ENCODE measurements at regions not wholly inside any gene's neighbourhood (a gene's known extent, or its start where the extent isn't known, plus 50 kb on each side); places are given as distances from the start of the nearest gene placed in this dataset.

- no peak for DNase-seq (ENCODE audit: low read depth, low spot score)
- TF ChIP-seq POLR2AphosphoS5 (IDR thresholded peaks at IDR 0.05; ENCODE audit: insufficient read depth, low read depth, low read length): no peak
- Histone ChIP-seq H3K4me3 (replicated peaks in 1 of 3; ENCODE audit: insufficient read depth in 1 of 3, low read depth in 1 of 3, low read length in 3 of 3) (no peak overlapping the region), H3K9me3 (replicated peaks; ENCODE audit: control insufficient read depth, insufficient read depth, low read length) (no peaks in the 10 kb centered on the region), H2AFZ (ENCODE audit: low read depth, low read length) (no peak overlapping the region), H3K27me3 (ENCODE audit: control insufficient read depth in 2 of 2, insufficient read depth in 2 of 2, low read length in 2 of 2) (no peaks in the 10 kb centered on the region), H3K4me2 (ENCODE audit: insufficient read depth, low read length) (no peak overlapping the region), H3K27ac (ENCODE audit: insufficient read depth, low read depth, low read length) (no peak overlapping the region), H3K9me1 (replicated peaks; ENCODE audit: control insufficient read depth, extremely low read depth, insufficient read depth, low read length) (no peaks in the 10 kb centered on the region), H3K36me3 (ENCODE audit: control insufficient read depth in 2 of 2, extremely low read depth in 1 of 2, insufficient read depth in 2 of 2, low read length in 2 of 2) (no peaks in the 10 kb centered on the region), H3K4me1 (ENCODE audit: control insufficient read depth, extremely low read depth, insufficient read depth, low read length) (peaks cover 15% of the 10 kb centered on the region), H4K20me1 (replicated peaks; ENCODE audit: control insufficient read depth, extremely low read depth, insufficient read depth, low read length) (no peaks in the 10 kb centered on the region), H3K79me2 (ENCODE audit: control insufficient read depth, insufficient read depth, low read length) (no peaks in the 10 kb centered on the region), H3K9ac (replicated peaks; ENCODE audit: extremely low read depth, insufficient read depth, low read length) (no peak overlapping the region)
- no peak for FAIRE-seq
- ChIA-PET POLR2A (no interaction called here), CTCF (no interaction called here)
- no TSS peak for BruUV-seq (replicated peaks)
- dilution Hi-C loops (cut with MboI; ENCODE audit: extremely low pct_ligation_motif_present, low sequenced_read_pairs) (no loop called here), intact Hi-C loops (cut with micrococcal nuclease) (no loop called here)
These were observed 116.3 kb upstream of the TCF21 start for GRCh38 chr6:133772567-133772966.

GRCh38 chr6:133773776-133774175 lies 115.1 kb upstream of the TCF21 start:
- H3K79me2 ChIP-seq (ENCODE audit: control insufficient read depth, insufficient read depth, low read length): no peaks in the 10 kb centered on the region
- CTCF ChIA-PET: interaction anchor here (1.0 kb wide), 1 partner anchor 12 kb away, joined by 3 read pairs; no protein-coding TSS in a partner anchor
- H3K4me1 ChIP-seq (ENCODE audit: control insufficient read depth, extremely low read depth, insufficient read depth, low read length): peaks cover 13% of the 10 kb centered on the region
- dilution Hi-C loops (cut with MboI; ENCODE audit: extremely low pct_ligation_motif_present, low sequenced_read_pairs): no loop called here
- H3K9me3 ChIP-seq (replicated peaks; ENCODE audit: control insufficient read depth, insufficient read depth, low read length): no peaks in the 10 kb centered on the region
- POLR2A ChIA-PET: no interaction called here
- TF ChIP-seq POLR2A (IDR thresholded peaks at IDR 0.05; ENCODE audit: low read depth, low read length): no peak
- no peak for TF ChIP-seq GATA2 (IDR thresholded peaks at IDR 0.05; ENCODE audit: insufficient read depth, insufficient read length, low read depth, low read length)
- no peak for TF ChIP-seq POLR2AphosphoS5 (IDR thresholded peaks at IDR 0.05; ENCODE audit: insufficient read depth, low read depth, low read length)
- no peak for TF ChIP-seq FOS (IDR thresholded peaks at IDR 0.05; ENCODE audit: borderline replicate concordance, insufficient read depth, low read length)
- DNase-seq (ENCODE audit: low read depth, low spot score): no peak
- H3K4me2 ChIP-seq (ENCODE audit: insufficient read depth, low read length): no peak overlapping the region
- peak overlapping the region; percentile 69 for H2AFZ ChIP-seq (ENCODE audit: low read depth, low read length)
- intact Hi-C loops (cut with micrococcal nuclease): no loop called here
- no TSS peak for BruUV-seq (replicated peaks)
- peak overlapping the region; percentile 61 for H3K27ac ChIP-seq (ENCODE audit: insufficient read depth, low read depth, low read length)
- H4K20me1 ChIP-seq (replicated peaks; ENCODE audit: control insufficient read depth, extremely low read depth, insufficient read depth, low read length): no peaks in the 10 kb centered on the region
- H3K27me3 ChIP-seq (ENCODE audit: control insufficient read depth in 2 of 2, insufficient read depth in 2 of 2, low read length in 2 of 2): no peaks in the 10 kb centered on the region
- H3K9ac ChIP-seq (replicated peaks; ENCODE audit: extremely low read depth, insufficient read depth, low read length): no peak overlapping the region
- no peaks in the 10 kb centered on the region for H3K9me1 ChIP-seq (replicated peaks; ENCODE audit: control insufficient read depth, extremely low read depth, insufficient read depth, low read length)
- no peaks in the 10 kb centered on the region for H3K36me3 ChIP-seq (ENCODE audit: control insufficient read depth in 2 of 2, extremely low read depth in 1 of 2, insufficient read depth in 2 of 2, low read length in 2 of 2)
- H3K4me3 ChIP-seq (replicated peaks in 1 of 3; ENCODE audit: insufficient read depth in 1 of 3, low read depth in 1 of 3, low read length in 3 of 3): no peak overlapping the region
- FAIRE-seq: no peak
